AG08395 (cell line): ENCODE measurements at regions not wholly inside any gene's neighbourhood (a gene's known extent, or its start where the extent isn't known, plus 50 kb on each side); places are given as distances from the start of the nearest gene placed in this dataset.

Experiments used
- DNase-seq: peaks from one replicate; pipeline ENCODE4 v3.0.0; 2012; ENCODE audit warnings: mixed read lengths, low spot score

DNA sequence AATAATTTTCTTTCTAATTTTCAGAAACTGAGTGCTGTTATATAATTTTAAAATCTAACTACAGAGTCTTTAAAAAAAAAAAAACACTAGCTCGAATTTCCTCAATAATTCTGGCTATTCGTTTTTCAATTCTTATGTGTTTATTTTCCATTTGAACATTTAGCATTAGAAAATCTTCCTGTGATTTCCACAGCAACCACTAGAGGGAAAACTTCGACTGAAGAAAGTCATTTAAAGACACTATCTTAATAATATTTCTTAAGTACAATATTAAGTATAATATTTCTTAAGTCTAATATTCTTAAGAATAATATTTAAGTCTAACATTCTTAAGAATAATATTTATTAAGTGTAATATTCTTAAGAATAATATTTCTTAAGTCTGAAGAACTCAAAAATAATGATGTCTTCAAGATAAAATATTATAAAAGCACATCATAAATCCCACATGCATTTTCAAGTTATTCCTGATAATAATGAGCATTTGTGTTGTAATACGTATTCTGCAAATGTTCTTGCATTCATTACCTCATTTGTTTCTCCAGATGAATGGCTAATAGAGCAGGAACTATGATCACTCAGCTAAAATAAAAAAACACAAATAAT, 118.4 kb upstream of the WDR17 start:
- peak; percentile 24 for DNase-seq

DNA sequence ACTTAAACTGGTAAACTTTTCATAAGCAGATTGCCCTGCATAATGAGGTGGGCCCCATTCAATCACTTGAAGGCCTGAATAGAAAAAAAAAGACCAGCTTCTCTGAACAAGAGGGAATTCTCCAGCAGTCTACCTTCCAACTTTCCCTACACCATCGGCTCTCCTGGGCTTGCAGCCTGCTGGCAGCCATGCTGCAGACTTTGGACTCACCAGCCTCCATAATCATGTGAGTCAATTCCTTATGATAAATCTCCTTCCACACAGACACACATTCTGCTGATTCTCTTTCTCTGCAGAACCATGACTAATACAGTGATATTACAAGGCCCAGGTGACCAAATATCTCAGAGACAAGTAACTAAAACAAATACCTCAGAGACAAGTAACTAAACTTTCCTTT, 113.8 kb upstream of the WDR17 start:
- DNase-seq, result no peak

DNA sequence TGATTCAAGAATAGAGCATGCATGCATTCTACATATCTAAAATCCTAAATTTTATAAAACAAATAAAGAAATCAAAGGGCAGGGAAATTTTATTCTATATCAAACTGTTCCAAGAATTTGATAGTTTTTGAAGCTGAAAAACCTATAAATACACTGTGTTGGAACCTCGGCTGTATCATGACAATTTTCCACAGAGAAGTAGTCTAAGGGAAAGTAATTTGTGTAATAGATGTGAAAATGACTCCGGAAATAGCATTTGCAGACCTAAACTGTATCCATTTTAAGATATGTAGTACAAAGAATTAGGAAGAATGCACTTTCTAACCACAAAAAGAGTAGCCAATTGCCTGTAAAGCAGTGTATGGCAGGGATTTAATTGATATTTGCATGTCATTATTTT, 112.5 kb upstream of the WDR17 start:
- no peak for DNase-seq

- DNase-seq, result no peak
These were observed 111.6 kb upstream of the WDR17 start for GRCh38 chr4:175953960-175954521.

DNA sequence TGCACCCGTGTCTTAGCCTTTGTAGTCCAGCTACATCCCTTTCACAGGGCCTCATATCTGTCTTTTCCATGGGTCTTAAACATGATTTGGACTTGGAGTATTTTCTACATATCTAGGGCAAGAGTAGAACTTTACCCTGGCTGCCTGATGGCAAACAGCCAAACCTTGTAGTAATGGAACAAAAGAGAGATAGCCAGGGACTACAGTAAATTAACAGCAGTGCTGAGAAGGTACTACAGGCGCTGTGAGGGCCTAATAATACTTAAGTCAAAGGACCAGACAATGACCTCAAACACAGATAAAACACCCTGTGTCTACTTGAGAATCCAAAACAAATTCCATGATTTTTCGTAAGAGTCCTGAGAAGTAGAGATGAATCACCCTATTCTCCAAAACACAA, 111.0 kb upstream of the WDR17 start:
- DNase-seq, result no peak

- DNase-seq, result no peak
These were observed 104.0 kb upstream of the WDR17 start for GRCh38 chr4:175961604-175962003.

DNA sequence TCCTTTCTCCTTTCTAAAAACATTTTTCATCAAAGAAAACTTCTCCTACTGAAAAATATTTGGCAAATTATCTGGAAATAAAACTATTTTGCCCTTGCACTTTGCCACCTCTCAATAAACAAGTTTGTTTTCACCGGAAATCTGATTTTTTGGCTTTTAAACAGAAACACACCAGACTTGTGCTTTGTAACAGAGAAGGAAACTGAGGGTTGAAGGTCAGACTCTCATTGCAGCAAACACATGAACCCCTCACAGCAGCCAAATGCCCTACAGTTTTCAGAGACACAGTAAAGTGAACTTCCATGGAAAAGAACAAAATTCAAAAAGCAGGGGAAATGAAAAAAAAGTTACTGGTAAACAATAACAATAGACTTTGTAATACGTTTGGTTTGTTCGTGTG, 95.6 kb upstream of the WDR17 start:
- DNase-seq, result no peak

GRCh38 chr4:175970724-175971123, 94.9 kb upstream of the WDR17 start:
- DNase-seq, result no peak

DNA sequence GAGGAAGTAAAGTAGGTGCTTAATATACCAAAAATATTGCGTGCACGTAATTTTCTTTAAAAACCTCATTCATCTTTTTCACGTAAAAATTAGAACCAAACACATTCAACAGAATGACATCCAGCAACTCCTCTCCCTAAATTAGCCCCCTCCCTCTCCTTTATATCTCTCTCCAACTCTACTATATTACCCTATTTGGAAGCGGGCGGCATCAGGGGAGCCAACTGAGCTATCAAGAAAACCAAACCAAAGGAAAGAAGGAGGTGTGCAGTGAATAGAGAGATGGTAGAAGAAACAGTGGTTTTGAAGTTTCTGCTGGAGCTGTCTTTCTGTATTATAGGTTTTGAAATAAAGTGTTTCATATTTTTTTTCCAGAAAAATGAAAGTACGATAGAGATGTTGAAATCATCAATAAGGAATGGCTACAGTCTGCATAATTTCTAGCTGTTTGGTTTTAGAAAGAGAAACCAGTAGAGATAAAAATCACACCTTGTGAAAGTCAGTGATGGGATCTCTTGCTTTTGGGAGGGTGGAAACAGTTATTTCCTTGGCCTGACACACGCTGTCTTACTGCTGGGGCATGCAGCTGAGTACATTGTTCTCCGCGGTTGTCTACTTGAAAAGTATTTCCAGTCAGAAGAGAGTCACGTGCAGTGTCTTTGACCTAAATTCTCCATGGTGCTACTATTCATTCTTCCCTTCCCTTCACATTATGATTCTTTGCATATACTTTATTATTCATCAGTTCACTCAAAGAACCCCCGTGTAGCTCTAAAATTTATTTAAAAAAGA, 94.1 kb upstream of the WDR17 start:
- DNase-seq, result no peak

- DNase-seq, result no peak
These were observed 92.4 kb upstream of the WDR17 start for GRCh38 chr4:175973027-175973923.

GRCh38 chr4:175983636-175984035, 82.0 kb upstream of the WDR17 start:
- no peak for DNase-seq

GRCh38 chr4:175986668-175987067, 79.0 kb upstream of the WDR17 start:
- DNase-seq, result no peak

DNA sequence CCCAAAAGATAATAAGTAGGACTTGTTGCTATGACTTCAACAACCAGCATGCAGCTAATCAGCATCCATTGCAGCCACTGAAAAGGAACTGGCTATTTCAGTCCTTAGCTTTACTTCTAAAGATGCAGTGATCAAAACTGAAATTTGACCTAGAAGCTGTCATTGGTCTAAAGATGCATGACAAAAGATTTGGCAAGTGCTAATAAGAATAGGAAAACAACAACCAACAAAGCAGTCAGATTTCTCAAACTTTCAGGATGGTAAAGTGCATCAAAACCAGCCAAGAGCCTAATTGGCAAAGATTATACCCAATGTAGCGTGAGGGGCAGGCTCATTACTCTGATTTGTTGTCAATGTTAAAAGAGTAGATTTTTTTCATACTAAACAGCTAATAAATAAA, 77.1 kb upstream of the WDR17 start:
- no peak for DNase-seq

DNA sequence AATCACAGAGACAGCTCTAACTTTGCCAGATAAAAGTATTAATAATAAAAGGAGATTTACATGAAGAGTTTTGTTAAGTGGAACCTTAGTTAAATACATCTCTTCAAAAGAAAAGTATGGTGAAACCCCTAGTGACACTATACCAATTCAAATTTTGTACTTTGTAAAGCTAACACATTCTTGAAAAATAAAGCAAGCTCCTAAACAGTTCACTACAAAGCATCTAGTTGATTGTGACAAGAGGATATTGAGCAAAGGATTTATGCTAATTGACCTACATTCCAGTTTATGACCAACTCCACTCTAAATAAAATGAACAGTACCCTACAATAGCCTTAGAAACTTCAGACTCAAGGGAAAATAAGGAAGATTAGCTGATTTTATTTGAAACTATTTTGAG, 69.4 kb upstream of the WDR17 start:
- no peak for DNase-seq

- no peak for DNase-seq
These were observed 68.3 kb upstream of the WDR17 start for GRCh38 chr4:175997291-175997690.

DNA sequence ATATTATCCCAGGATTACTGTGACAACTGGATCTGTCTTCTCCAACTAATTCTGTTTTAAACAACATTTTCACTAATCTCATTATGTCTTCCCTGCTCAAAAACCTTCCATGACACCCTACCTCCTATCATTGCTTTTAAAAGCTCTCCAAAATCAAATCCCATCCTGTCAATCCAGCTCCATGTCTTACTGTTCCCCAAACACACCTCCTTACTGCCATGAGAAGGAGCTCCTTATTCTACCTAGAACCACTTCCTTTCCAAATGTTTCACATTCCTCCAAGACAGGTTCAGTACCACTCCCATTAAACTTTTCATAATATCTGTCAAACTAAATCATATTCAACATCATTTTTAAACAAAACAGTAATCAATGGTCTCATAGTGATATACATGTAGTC, 66.9 kb upstream of the WDR17 start:
- DNase-seq, result no peak

- DNase-seq, result no peak
These were observed 65.7 kb upstream of the WDR17 start for GRCh38 chr4:175999944-176000343.

- peak; percentile 3 for DNase-seq
These were observed 64.3 kb upstream of the WDR17 start for GRCh38 chr4:176001151-176002006.

GRCh38 chr4:176002007-176002613, 63.5 kb upstream of the WDR17 start:
- DNase-seq, result peak; percentile 26

DNA sequence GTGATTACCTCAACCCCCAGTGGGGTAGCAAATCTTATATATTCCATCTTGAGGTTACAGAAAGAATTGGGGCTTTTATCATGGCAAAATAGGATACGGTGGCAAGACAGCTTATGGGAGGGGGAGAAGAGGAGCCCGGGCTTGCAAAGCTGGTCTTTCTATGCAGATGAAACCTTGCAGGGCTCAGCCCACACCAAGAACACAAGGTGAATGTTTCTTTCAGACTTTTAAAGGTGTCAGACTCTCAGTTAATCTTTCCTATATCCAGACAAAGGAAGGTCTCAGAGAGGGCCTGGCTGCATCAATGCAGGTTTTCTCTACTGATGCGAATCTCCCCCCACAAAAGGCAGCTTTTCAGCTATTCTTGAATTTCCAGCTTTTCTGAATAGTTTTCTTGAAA, 59.9 kb upstream of the WDR17 start:
- DNase-seq, result no peak

GRCh38 chr4:176009254-176009653, 56.4 kb upstream of the WDR17 start:
- no peak for DNase-seq
